Thyroid gland (tissue), 4 donors: ENCODE measurements at regions not wholly inside any gene's neighbourhood (a gene's known extent, or its start where the extent isn't known, plus 50 kb on each side); places are given as distances from the start of the nearest gene placed in this dataset.

Experiments
- CTCF ChIP-seq, 6 experiments: fragments of 200-600 bp in 3 of 6; fragments of 450-650 bp in 3 of 6; sonication (generic) in 3 of 6; IDR thresholded peaks; one replicate each; pipeline ENCODE4 v1.5.1; 2016 to 2019; ENCODE audit warnings: antibody characterized with exemption in 6 of 6, mild to moderate bottlenecking in 2 of 6, inconsistent platforms in 1 of 6, moderate library complexity in 1 of 6
- POLR2A ChIP-seq, 2 donors: fragments of 450-650 bp; IDR thresholded peaks; one replicate each; pipeline ENCODE4 v1.6.1; 2017; ENCODE audit warnings: antibody characterized with exemption in 2 of 2, mild to moderate bottlenecking in 2 of 2, moderate library complexity in 1 of 2

GRCh38 chr13:22402682-22403081 lies 731.8 kb downstream of the FGF9 start:
- TF ChIP-seq CTCF (IDR thresholded peaks at IDR 0.05) = no peak
- no peak for TF ChIP-seq POLR2A (IDR thresholded peaks at IDR 0.05)
